ENCODE measurements at regions not wholly inside any gene's neighbourhood (a gene's known extent, or its start where the extent isn't known, plus 50 kb on each side); places are given as distances from the start of the nearest gene placed in this dataset.
A peak's percentile ranks its signal among the peaks of the same experiment; 100 is the strongest.

DNA sequence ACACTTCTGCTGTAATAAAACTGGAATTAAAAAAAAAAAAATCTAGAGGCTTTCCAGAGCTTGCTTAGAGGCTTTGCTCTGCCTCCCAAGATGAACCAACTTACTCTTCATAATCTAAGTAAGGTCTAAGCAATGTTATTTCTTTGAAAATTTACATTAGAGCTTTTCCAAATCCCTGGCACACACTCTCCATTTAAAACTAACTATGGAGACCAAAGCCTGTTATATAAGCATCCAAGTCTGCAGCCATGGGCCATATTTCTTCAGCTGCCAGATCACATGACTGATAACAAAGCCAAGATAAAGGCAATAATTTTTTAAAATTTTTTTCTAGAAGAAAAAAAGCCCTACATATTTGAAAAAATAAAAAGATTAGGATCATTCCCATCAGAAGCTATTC lies 55.0 kb upstream of the ARHGEF3 start:
- Mint-ChIP-seq H3K9me3 (peaks cover 2% of the 10 kb centered on the region), H3K27me3 (no peaks in the 10 kb centered on the region), H3K27ac (no peak overlapping the region), H3K36me3 (ENCODE audit: low read depth) (peaks cover 5% of the 10 kb centered on the region), H3K4me1 (ENCODE audit: low read depth) (peaks cover 59% of the 10 kb centered on the region), H3K4me3 (no peak overlapping the region)
- ChIA-PET CTCF (interaction anchor here (0.6 to 4.3 kb wide), 11 partner anchors 9 to 161 kb away, joined by 3 to 23 read pairs (median 3); no protein-coding TSS in a partner anchor), POLR2A (interaction anchor here (0.6 kb wide), 1 partner anchor 28 kb away, joined by 3 read pairs; no protein-coding TSS in a partner anchor)
- ATAC-seq (no peak), DNase-seq (no peak)
- TF ChIP-seq, protein P1, sequence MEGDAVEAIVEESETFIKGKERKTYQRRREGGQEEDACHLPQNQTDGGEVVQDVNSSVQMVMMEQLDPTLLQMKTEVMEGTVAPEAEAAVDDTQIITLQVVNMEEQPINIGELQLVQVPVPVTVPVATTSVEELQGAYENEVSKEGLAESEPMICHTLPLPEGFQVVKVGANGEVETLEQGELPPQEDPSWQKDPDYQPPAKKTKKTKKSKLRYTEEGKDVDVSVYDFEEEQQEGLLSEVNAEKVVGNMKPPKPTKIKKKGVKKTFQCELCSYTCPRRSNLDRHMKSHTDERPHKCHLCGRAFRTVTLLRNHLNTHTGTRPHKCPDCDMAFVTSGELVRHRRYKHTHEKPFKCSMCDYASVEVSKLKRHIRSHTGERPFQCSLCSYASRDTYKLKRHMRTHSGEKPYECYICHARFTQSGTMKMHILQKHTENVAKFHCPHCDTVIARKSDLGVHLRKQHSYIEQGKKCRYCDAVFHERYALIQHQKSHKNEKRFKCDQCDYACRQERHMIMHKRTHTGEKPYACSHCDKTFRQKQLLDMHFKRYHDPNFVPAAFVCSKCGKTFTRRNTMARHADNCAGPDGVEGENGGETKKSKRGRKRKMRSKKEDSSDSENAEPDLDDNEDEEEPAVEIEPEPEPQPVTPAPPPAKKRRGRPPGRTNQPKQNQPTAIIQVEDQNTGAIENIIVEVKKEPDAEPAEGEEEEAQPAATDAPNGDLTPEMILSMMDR (IDR thresholded peaks at IDR 0.05) = no peak
- intact Hi-C loops (cut with micrococcal nuclease) = no loop called here

DNA sequence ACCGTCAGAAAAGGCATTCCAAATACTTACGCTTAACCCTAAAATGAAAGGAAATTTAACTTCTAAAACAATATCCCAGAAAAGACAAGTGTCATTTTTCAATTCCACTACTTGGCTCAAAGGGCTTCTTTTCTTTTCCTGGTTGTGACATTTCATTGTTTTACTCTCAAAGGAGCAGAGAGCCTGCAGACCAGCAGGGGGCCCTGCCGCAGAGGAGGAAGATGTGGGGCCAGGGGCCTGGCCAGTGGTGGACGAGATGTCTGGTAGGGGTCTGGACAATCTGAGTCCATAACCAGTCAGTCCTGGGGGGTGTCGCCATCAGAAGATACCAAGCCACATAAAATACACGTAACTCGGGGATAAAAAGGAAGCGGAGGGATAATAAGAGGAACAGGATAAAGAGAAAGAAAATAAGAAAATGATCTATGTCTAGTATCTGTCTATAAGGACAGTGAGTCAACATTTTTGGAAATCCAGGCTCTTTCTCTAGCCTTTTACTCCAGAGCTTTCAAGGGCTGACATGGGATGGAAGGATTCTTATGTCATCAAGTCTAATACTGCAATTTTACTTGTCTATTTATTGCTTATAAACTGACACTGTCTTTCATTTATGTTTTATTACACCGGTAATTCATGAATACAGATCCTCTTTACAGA lies 54.2 kb upstream of the ARHGEF3 start:
- H3K27ac Mint-ChIP-seq = peak overlapping the region; percentile 62
- ATAC-seq (peak; percentile 74), DNase-seq (peak; percentile 60)
- intact Hi-C loops (cut with micrococcal nuclease) = no loop called here
- H3K4me3 Mint-ChIP-seq = no peak overlapping the region
- peaks cover 53% of the 10 kb centered on the region for H3K4me1 Mint-ChIP-seq (ENCODE audit: low read depth)
- TF ChIP-seq, protein P1 (IDR thresholded peaks at IDR 0.05) = peak; percentile 76
- H3K27me3 Mint-ChIP-seq = no peaks in the 10 kb centered on the region
- POLR2A ChIA-PET = interaction anchor here (1.0 kb wide), 1 partner anchor 87 kb away, joined by 3 read pairs; no protein-coding TSS in a partner anchor
- CTCF ChIA-PET = interaction anchor here (0.7 to 4.3 kb wide), 15 partner anchors 9 to 162 kb away, joined by 3 to 23 read pairs (median 3); no protein-coding TSS in a partner anchor
- H3K9me3 Mint-ChIP-seq = peaks cover 2% of the 10 kb centered on the region
- peaks cover 5% of the 10 kb centered on the region for H3K36me3 Mint-ChIP-seq (ENCODE audit: low read depth)

DNA sequence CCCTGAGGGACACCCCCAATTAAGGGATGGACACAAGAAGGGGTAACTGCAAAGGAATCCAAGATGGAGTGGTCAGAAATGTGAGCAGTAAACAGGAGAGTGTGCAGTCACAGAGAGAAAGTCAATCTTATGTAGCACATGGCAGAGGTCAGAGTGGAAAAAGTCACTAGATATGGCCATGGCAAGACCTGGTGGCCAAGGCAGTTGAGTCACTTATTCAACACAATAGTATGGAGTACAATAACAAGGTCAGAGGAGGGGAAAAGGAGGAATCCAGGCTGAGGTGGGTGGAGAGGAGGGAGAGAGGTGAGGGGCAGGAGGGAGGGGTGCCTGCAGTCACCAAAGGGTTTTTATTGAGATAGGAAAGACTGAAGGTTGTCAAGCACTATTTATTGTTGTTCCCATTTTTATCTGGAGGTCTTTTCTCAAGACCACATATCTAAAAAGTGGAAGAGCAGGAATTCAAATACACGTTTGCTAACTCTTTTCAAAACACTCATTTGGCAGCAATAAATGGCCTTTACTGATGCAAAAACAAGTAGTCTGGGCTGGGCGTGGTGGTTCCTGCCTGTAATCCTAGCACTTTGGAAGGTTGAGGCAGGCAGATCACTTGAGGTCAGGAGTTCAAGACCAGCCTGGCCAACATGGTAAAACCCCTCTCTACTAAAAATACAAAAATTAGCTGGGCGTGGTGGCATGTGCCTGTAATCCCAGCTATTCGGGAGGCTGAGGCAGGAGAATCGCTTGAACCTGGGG lies 53.3 kb upstream of the ARHGEF3 start:
- CTCF ChIA-PET = interaction anchor here (0.6 to 4.3 kb wide), 9 partner anchors 8 to 161 kb away, joined by 3 to 23 read pairs (median 3); no protein-coding TSS in a partner anchor
- H3K27ac Mint-ChIP-seq = no peak overlapping the region
- ATAC-seq (no peak), DNase-seq (no peak)
- peaks cover 44% of the 10 kb centered on the region for H3K4me1 Mint-ChIP-seq (ENCODE audit: low read depth)
- H3K4me3 Mint-ChIP-seq = no peak overlapping the region
- no peaks in the 10 kb centered on the region for H3K27me3 Mint-ChIP-seq
- H3K36me3 Mint-ChIP-seq (ENCODE audit: low read depth) = peaks cover 5% of the 10 kb centered on the region
- POLR2A ChIA-PET = interaction anchor here (1.0 kb wide), 1 partner anchor 88 kb away, joined by 3 read pairs; no protein-coding TSS in a partner anchor
- H3K9me3 Mint-ChIP-seq = peaks cover 2% of the 10 kb centered on the region
- intact Hi-C loops (cut with micrococcal nuclease) = no loop called here
- TF ChIP-seq, protein P1 (IDR thresholded peaks at IDR 0.05) = no peak

DNA sequence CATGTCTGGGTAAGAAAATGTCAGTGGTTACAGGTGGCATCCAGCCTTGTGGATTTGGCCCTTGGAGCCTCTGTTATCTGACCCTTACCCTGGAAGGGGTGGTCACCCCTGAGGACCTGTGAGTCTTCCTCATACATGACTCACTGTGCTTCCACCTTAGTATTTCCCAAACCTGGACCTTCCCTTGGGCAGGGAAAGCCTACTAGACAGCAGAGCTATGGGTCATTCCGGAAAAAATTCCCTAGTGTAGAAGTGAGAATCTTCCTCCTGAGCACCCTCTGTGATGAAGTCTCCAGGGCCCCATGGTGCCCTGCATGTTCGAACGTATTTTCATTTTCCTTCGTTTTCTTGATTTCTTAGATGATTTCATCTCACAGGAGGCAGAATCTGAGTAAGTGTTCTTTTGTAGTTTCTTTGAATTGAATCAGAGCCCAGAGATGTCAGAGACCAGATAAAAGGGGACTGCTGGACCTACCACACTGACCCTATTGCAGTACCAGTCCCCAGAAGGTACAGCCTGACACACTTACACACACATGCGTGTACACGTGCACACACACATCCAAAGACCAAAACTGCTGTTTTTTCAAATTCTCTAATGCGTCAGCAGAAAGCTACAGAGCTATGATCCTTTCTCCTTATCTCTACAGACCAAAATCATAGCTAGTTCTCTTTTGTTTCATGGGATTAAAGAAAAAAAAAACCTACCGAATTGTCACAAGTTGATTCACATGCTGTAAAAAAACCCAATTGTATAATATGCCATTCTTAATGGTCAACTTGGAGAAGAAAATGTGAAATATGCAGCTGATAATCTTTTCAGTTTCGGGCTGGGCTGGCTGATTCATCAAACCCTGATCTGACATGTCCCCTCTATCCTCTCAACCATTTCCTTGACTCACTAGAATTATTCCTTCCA lies 50.5 kb upstream of the ARHGEF3 start:
- CTCF ChIA-PET = interaction anchor here (0.7 to 2.1 kb wide), 4 partner anchors 8 to 136 kb away, joined by 3 to 9 read pairs (median 3); no protein-coding TSS in a partner anchor
- Mint-ChIP-seq H3K4me1 (ENCODE audit: low read depth) (peaks cover 44% of the 10 kb centered on the region), H3K27ac (no peak overlapping the region), H3K27me3 (no peaks in the 10 kb centered on the region), H3K36me3 (ENCODE audit: low read depth) (peaks cover 3% of the 10 kb centered on the region), H3K4me3 (no peak overlapping the region), H3K9me3 (peaks cover 2% of the 10 kb centered on the region)
- POLR2A ChIA-PET = no interaction called here
- DNase-seq = no peak
- TF ChIP-seq, protein P1 (IDR thresholded peaks at IDR 0.05) = no peak
- intact Hi-C loops (cut with micrococcal nuclease) = no loop called here
- no peak for ATAC-seq
